Kidney epithelial cell (primary cell): ENCODE measurements at regions not wholly inside any gene's neighbourhood (a gene's known extent, or its start where the extent isn't known, plus 50 kb on each side); places are given as distances from the start of the nearest gene placed in this dataset.

ENCODE experiments used
- DNase-seq: peaks from one replicate; pipeline ENCODE4 v3.0.0-alpha.2; 2010; ENCODE audit warnings: low read depth
- H3K27me3 ChIP-seq: 2 replicates; pipeline ENCODE4 v1.6.0; 2011; ENCODE audit warnings: low read length; ENCODE audit not compliant: control insufficient read depth, insufficient read depth
- H3K36me3 ChIP-seq: 2 replicates; pipeline ENCODE4 v1.5.1; 2011; ENCODE audit warnings: low read length; ENCODE audit not compliant: control insufficient read depth, insufficient read depth
- H3K4me3 ChIP-seq: 2 replicates; pipeline ENCODE4 v1.5.1; 2011; ENCODE audit warnings: low read depth, mild to moderate bottlenecking, control low read depth, low read length
- CTCF ChIP-seq: IDR thresholded peaks from 2 replicates; pipeline ENCODE4 v1.5.1; 2011; ENCODE audit warnings: mild to moderate bottlenecking, moderate library complexity, low read length, control low read depth, inconsistent platforms; ENCODE audit not compliant: insufficient read depth, poor library complexity, severe bottlenecking

- DNase-seq: no peak
- no peak for TF ChIP-seq CTCF
- no peak overlapping the region for H3K4me3 ChIP-seq
- no peaks in the 10 kb centered on the region for H3K27me3 ChIP-seq
- no peaks in the 10 kb centered on the region for H3K36me3 ChIP-seq
Observed at GRCh38 chr17:33403194-33403593, 110.1 kb upstream of the ASIC2 start.

- no peak for DNase-seq
- Histone ChIP-seq H3K36me3 (no peaks in the 10 kb centered on the region), H3K4me3 (no peak overlapping the region), H3K27me3 (no peaks in the 10 kb centered on the region)
- TF ChIP-seq CTCF: no peak
Observed at GRCh38 chr17:33404070-33404819, 111.2 kb upstream of the ASIC2 start.

GRCh38 chr17:33416131-33416530, 123.0 kb upstream of the ASIC2 start:
- no peak for DNase-seq
- TF ChIP-seq CTCF: no peak
- Histone ChIP-seq H3K4me3 (no peak overlapping the region), H3K36me3 (no peaks in the 10 kb centered on the region), H3K27me3 (no peaks in the 10 kb centered on the region)

- Histone ChIP-seq H3K27me3 (no peaks in the 10 kb centered on the region), H3K36me3 (no peaks in the 10 kb centered on the region), H3K4me3 (no peak overlapping the region)
- no peak for DNase-seq
- TF ChIP-seq CTCF: no peak
Observed at GRCh38 chr17:33421933-33422332, 128.8 kb upstream of the ASIC2 start.

GRCh38 chr17:33433581-33433980, 140.5 kb upstream of the ASIC2 start:
- Histone ChIP-seq H3K27me3 (no peaks in the 10 kb centered on the region), H3K4me3 (no peak overlapping the region), H3K36me3 (no peaks in the 10 kb centered on the region)
- DNase-seq: no peak
- no peak for TF ChIP-seq CTCF

- no peaks in the 10 kb centered on the region for H3K27me3 ChIP-seq
- no peak for DNase-seq
- H3K4me3 ChIP-seq: no peak overlapping the region
- no peaks in the 10 kb centered on the region for H3K36me3 ChIP-seq
- TF ChIP-seq CTCF: no peak
Observed at GRCh38 chr17:33434841-33435240, 141.7 kb upstream of the ASIC2 start.
